K562 (cell line): ENCODE measurements at regions not wholly inside any gene's neighbourhood (a gene's known extent, or its start where the extent isn't known, plus 50 kb on each side); places are given as distances from the start of the nearest gene placed in this dataset.

ENCODE experiments used
- MGA ChIP-seq: fragments of 450-650 bp; IDR thresholded peaks from 2 replicates; pipeline ENCODE4 v1.6.1; 2016; ENCODE audit warnings: mild to moderate bottlenecking, moderate library complexity
- RUNX1 ChIP-seq: sonication (generic); IDR thresholded peaks from 2 replicates; pipeline ENCODE4 v1.6.1; 2016; ENCODE audit warnings: antibody characterized with exemption, low read depth
- ZBTB5 ChIP-seq: fragments of 450-650 bp; IDR thresholded peaks from 2 replicates; pipeline ENCODE4 v1.6.1; 2017; ENCODE audit warnings: antibody characterized with exemption
- ZNF277 ChIP-seq: fragments of 250-450 bp; sonication (Bioruptor Pico); IDR thresholded peaks from 2 replicates; pipeline ENCODE4 v1.8.0; 2022; ENCODE audit warnings: inconsistent platforms, mild to moderate bottlenecking, moderate library complexity, borderline replicate concordance

GRCh38 chr11:90856790-90857189, 633.9 kb upstream of the CHORDC1 start (continued):
- TF ChIP-seq MGA = no peak
- no peak for TF ChIP-seq ZNF277 (CRISPR knock-in tag)
- TF ChIP-seq RUNX1 = no peak
- TF ChIP-seq ZBTB5 = no peak
